ENCODE measurements at regions not wholly inside any gene's neighbourhood (a gene's known extent, or its start where the extent isn't known, plus 50 kb on each side); places are given as distances from the start of the nearest gene placed in this dataset.

DNA sequence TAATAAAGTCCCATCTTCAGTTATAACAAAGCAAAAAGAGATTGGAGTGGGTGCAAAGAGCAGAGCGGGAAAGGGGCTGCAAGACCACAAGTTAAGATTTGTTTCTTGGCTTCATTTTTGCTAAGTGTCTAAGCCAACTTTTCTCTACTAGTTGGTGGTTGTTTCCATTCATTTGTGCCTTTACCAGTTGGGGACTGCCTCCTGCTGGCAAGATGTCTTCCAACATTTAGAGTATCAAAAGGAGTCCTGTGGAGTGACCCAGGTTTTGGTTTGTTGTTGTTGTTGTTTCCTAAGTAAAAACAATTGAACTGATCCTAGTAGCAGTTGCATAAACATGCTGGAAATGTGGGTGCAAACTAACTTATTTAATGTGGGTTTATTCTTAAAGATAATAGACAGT is 121.1 kb downstream of the SPATA18 start:
- TF ChIP-seq POLR2AphosphoS5 (IDR thresholded peaks at IDR 0.05) (no peak), RAD21 (conservative IDR thresholded peaks at IDR 0.05) (no peak), TAF1 (IDR thresholded peaks at IDR 0.05; ENCODE audit: low read depth) (no peak), EP300 (conservative IDR thresholded peaks at IDR 0.05; ENCODE audit: poor library complexity, severe bottlenecking) (no peak), SMC3 (conservative IDR thresholded peaks at IDR 0.05; ENCODE audit: poor library complexity) (no peak), MXI1 (conservative IDR thresholded peaks at IDR 0.05; ENCODE audit: poor library complexity, severe bottlenecking) (no peak), EZH2 (IDR thresholded peaks at IDR 0.05; ENCODE audit: borderline replicate concordance, insufficient read depth, low read length, poor library complexity, severe bottlenecking) (no peak)
- TF ChIP-seq, protein P1, sequence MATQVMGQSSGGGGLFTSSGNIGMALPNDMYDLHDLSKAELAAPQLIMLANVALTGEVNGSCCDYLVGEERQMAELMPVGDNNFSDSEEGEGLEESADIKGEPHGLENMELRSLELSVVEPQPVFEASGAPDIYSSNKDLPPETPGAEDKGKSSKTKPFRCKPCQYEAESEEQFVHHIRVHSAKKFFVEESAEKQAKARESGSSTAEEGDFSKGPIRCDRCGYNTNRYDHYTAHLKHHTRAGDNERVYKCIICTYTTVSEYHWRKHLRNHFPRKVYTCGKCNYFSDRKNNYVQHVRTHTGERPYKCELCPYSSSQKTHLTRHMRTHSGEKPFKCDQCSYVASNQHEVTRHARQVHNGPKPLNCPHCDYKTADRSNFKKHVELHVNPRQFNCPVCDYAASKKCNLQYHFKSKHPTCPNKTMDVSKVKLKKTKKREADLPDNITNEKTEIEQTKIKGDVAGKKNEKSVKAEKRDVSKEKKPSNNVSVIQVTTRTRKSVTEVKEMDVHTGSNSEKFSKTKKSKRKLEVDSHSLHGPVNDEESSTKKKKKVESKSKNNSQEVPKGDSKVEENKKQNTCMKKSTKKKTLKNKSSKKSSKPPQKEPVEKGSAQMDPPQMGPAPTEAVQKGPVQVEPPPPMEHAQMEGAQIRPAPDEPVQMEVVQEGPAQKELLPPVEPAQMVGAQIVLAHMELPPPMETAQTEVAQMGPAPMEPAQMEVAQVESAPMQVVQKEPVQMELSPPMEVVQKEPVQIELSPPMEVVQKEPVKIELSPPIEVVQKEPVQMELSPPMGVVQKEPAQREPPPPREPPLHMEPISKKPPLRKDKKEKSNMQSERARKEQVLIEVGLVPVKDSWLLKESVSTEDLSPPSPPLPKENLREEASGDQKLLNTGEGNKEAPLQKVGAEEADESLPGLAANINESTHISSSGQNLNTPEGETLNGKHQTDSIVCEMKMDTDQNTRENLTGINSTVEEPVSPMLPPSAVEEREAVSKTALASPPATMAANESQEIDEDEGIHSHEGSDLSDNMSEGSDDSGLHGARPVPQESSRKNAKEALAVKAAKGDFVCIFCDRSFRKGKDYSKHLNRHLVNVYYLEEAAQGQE (IDR thresholded peaks at IDR 0.05; ENCODE audit: borderline replicate concordance): no peak
- TF ChIP-seq, protein P2, sequence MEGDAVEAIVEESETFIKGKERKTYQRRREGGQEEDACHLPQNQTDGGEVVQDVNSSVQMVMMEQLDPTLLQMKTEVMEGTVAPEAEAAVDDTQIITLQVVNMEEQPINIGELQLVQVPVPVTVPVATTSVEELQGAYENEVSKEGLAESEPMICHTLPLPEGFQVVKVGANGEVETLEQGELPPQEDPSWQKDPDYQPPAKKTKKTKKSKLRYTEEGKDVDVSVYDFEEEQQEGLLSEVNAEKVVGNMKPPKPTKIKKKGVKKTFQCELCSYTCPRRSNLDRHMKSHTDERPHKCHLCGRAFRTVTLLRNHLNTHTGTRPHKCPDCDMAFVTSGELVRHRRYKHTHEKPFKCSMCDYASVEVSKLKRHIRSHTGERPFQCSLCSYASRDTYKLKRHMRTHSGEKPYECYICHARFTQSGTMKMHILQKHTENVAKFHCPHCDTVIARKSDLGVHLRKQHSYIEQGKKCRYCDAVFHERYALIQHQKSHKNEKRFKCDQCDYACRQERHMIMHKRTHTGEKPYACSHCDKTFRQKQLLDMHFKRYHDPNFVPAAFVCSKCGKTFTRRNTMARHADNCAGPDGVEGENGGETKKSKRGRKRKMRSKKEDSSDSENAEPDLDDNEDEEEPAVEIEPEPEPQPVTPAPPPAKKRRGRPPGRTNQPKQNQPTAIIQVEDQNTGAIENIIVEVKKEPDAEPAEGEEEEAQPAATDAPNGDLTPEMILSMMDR (IDR thresholded peaks at IDR 0.05; ENCODE audit: poor library complexity, severe bottlenecking): no peak
- Histone ChIP-seq H3K9me3 (ENCODE audit: low read length) (no peaks in the 10 kb centered on the region), H3K27ac (ENCODE audit: low read length) (no peak overlapping the region), H3K9me2 (ENCODE audit: insufficient read depth, low read length) (no peaks in the 10 kb centered on the region), H3K4me2 (ENCODE audit: low read length) (no peak overlapping the region), H3K4me3 (ENCODE audit: low read length) (no peak overlapping the region), H3K27me3 (ENCODE audit: insufficient read depth, low read depth, low read length) (no peaks in the 10 kb centered on the region), H3K9ac (ENCODE audit: low read length) (no peak overlapping the region), H3K36me3 (ENCODE audit: insufficient read depth, low read length) (no peaks in the 10 kb centered on the region), H2AFZ (ENCODE audit: low read depth, low read length) (no peak overlapping the region), H3F3A (ENCODE audit: insufficient read depth, low read length, poor library complexity, severe bottlenecking) (no peaks in the 10 kb centered on the region), H4K20me1 (ENCODE audit: insufficient read depth) (no peaks in the 10 kb centered on the region), H3K79me2 (replicated peaks; ENCODE audit: insufficient read depth, low read length) (no peaks in the 10 kb centered on the region)

DNA sequence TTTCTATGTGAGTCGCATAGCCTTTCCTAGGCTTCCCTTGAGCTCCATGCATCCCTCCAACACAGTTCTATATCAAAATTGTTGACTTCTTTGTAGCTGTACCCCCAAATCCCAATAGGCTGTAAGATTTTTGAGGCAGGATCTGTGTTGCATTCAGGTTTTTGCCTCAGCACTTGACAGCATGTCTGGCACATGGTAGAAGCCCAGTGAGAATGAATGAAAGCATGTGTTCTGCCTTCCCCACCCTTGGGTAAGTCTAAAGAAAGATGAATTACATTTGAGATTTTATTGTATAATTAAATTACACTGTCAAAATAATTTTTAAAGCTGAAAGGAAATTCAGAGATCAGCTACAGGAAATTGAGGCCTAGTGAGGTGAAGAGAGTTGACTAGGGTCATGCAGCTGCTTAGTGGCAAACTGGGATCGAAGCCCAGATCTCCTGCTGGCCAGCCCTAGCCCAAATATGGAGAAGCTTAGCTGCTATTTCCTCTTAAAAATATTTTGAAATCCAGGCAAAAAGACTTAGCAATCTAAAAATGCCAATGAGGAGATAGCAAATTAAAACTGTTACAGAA is 122.5 kb downstream of the SPATA18 start:
- no peak overlapping the region for H3K9ac ChIP-seq (ENCODE audit: low read length)

More for the DNA sequence above, 122.5 kb downstream of the SPATA18 start:
- no peaks in the 10 kb centered on the region for H3K27me3 ChIP-seq (ENCODE audit: insufficient read depth, low read depth, low read length)
- no peak overlapping the region for H3K27ac ChIP-seq (ENCODE audit: low read length)
- no peaks in the 10 kb centered on the region for H3K9me3 ChIP-seq (ENCODE audit: low read length)
- H4K20me1 ChIP-seq (ENCODE audit: insufficient read depth): no peaks in the 10 kb centered on the region
- H3K79me2 ChIP-seq (replicated peaks; ENCODE audit: insufficient read depth, low read length): no peaks in the 10 kb centered on the region
- no peak overlapping the region for H3K4me2 ChIP-seq (ENCODE audit: low read length)
- TF ChIP-seq EP300 (conservative IDR thresholded peaks at IDR 0.05; ENCODE audit: poor library complexity, severe bottlenecking): no peak
- TF ChIP-seq MXI1 (conservative IDR thresholded peaks at IDR 0.05; ENCODE audit: poor library complexity, severe bottlenecking): no peak
- no peak for TF ChIP-seq POLR2AphosphoS5 (IDR thresholded peaks at IDR 0.05)
- TF ChIP-seq, protein P2 (IDR thresholded peaks at IDR 0.05; ENCODE audit: poor library complexity, severe bottlenecking): no peak
- no peak for TF ChIP-seq RAD21 (conservative IDR thresholded peaks at IDR 0.05)
- no peak for TF ChIP-seq TAF1 (IDR thresholded peaks at IDR 0.05; ENCODE audit: low read depth)
- TF ChIP-seq, protein P1 (IDR thresholded peaks at IDR 0.05; ENCODE audit: borderline replicate concordance): no peak
- TF ChIP-seq EZH2 (IDR thresholded peaks at IDR 0.05; ENCODE audit: borderline replicate concordance, insufficient read depth, low read length, poor library complexity, severe bottlenecking): no peak
- no peak for TF ChIP-seq SMC3 (conservative IDR thresholded peaks at IDR 0.05; ENCODE audit: poor library complexity)
- H3K4me3 ChIP-seq (ENCODE audit: low read length): no peak overlapping the region
- H3K9me2 ChIP-seq (ENCODE audit: insufficient read depth, low read length): no peaks in the 10 kb centered on the region
- H3F3A ChIP-seq (ENCODE audit: insufficient read depth, low read length, poor library complexity, severe bottlenecking): no peaks in the 10 kb centered on the region
- no peaks in the 10 kb centered on the region for H3K36me3 ChIP-seq (ENCODE audit: insufficient read depth, low read length)
- H2AFZ ChIP-seq (ENCODE audit: low read depth, low read length): no peak overlapping the region

Measured in neural cell (in vitro differentiated cells).